IMR-90 (cell line): ENCODE measurements at regions not wholly inside any gene's neighbourhood (a gene's known extent, or its start where the extent isn't known, plus 50 kb on each side); places are given as distances from the start of the nearest gene placed in this dataset.

Experiments used
- ATAC-seq: fragments of 200-7000 bp; cut with Tn5 transposase; 2 replicates; pipeline ENCODE4 v1.9.1; 2020; ENCODE audit warnings: low read depth, mild to moderate bottlenecking, moderate library complexity
- BruUV-seq: library from RNA; stranded (reverse); fragments of 400-500 nt; replicated peaks from 2 replicates; lab custom pipeline; 2021; lab: Mats Ljungman, UMichigan
- CTCF ChIA-PET: fragments of 300-600 bp; formaldehyde crosslinking; extraction: SDS; loops from one replicate; lab custom pipeline; 2021; ENCODE audit warnings: antibody characterized with exemption; lab: Yijun Ruan, JAX
- POLR2A ChIA-PET: fragments of 300-600 bp; sonication (Branson Sonifier 250); formaldehyde crosslinking; loops from one replicate; lab custom pipeline; 2022; ENCODE audit warnings: antibody characterized with exemption; ENCODE audit not compliant: unreplicated experiment; lab: Charles Lee
- DNase-seq: peaks from one replicate; pipeline ENCODE4 v3.0.0; 2013
- H2AFZ ChIP-seq: replicated peaks from 2 replicates; pipeline ENCODE3; 2013; ENCODE audit warnings: low read length, mild to moderate bottlenecking; ENCODE audit not compliant: poor library complexity
- H2AK5ac ChIP-seq: 2 replicates; pipeline ENCODE4 v1.6.1; 2013; ENCODE audit warnings: low read depth, low read length, inconsistent platforms
- H2AK9ac ChIP-seq: replicated peaks from 2 replicates; pipeline ENCODE3; 2013; ENCODE audit warnings: mild to moderate bottlenecking, low read depth, low read length, moderate library complexity; ENCODE audit not compliant: poor library complexity
- H2BK120ac ChIP-seq: 2 replicates; pipeline ENCODE4 v1.6.1; 2013; ENCODE audit warnings: low read depth, low read length, inconsistent platforms
- H2BK15ac ChIP-seq: 3 replicates; pipeline ENCODE4 v1.6.1; 2013; ENCODE audit warnings: low read depth, low read length, inconsistent platforms
- H2BK20ac ChIP-seq: 2 replicates; pipeline ENCODE4 v1.6.1; 2013; ENCODE audit warnings: low read depth, mild to moderate bottlenecking, inconsistent platforms, low read length, moderate library complexity
- H2BK5ac ChIP-seq: 2 replicates; pipeline ENCODE4 v1.6.1; 2013; ENCODE audit warnings: mild to moderate bottlenecking, low read depth, low read length, inconsistent platforms; ENCODE audit not compliant: poor library complexity, severe bottlenecking
- H3K14ac ChIP-seq: replicated peaks from 2 replicates; pipeline ENCODE4 v1.6.1; 2013; ENCODE audit warnings: low read depth, low read length, inconsistent platforms
- H3K18ac ChIP-seq: 2 replicates; pipeline ENCODE4 v1.6.1; 2013; ENCODE audit warnings: low read depth, low read length, control low read depth
- H3K23ac ChIP-seq: 2 replicates; pipeline ENCODE4 v1.6.1; 2013; ENCODE audit warnings: low read depth, low read length, inconsistent platforms
- H3K27ac ChIP-seq: 2 replicates; pipeline ENCODE4 v1.5.1; 2013; ENCODE audit warnings: mild to moderate bottlenecking, control low read depth, low read length; ENCODE audit not compliant: insufficient read depth
- H3K27me3 ChIP-seq: 2 replicates; pipeline ENCODE4 v1.6.1; 2013; ENCODE audit warnings: low read length; ENCODE audit not compliant: control insufficient read depth, insufficient read depth
- H3K36me3 ChIP-seq: 2 replicates; pipeline ENCODE4 v1.6.1; 2013; ENCODE audit warnings: low read length, mixed read lengths; ENCODE audit not compliant: control insufficient read depth, insufficient read depth
- H3K4ac ChIP-seq: 2 replicates; pipeline ENCODE4 v1.6.1; 2013; ENCODE audit warnings: low read depth, low read length, inconsistent platforms
- H3K4me1 ChIP-seq: 2 replicates; pipeline ENCODE4 v1.6.1; 2013; ENCODE audit warnings: low read length, mixed read lengths; ENCODE audit not compliant: control insufficient read depth, insufficient read depth
- H3K4me2 ChIP-seq: 2 replicates; pipeline ENCODE4 v1.6.1; 2013; ENCODE audit warnings: low read depth, mild to moderate bottlenecking, control low read depth, low read length, moderate library complexity
- H3K4me3 ChIP-seq: 2 replicates; pipeline ENCODE4 v1.5.1; 2013; ENCODE audit warnings: low read depth, mild to moderate bottlenecking, control low read depth, low read length, moderate library complexity; ENCODE audit not compliant: insufficient read depth
- H3K56ac ChIP-seq: 2 replicates; pipeline ENCODE4 v1.6.1; 2013; ENCODE audit warnings: low read length, inconsistent platforms; ENCODE audit not compliant: insufficient read depth; ENCODE audit errors: extremely low read depth
- H3K79me1 ChIP-seq, 2 experiments: 2 replicates each; pipeline ENCODE4 v1.6.1; 2013; ENCODE audit warnings: low read length in 2 of 2, inconsistent platforms in 1 of 2, low read depth in 1 of 2
- H3K9ac ChIP-seq: 2 replicates; pipeline ENCODE4 v1.6.1; 2013; ENCODE audit warnings: low read depth, low read length, control low read depth
- H3K9me1 ChIP-seq: 2 replicates; pipeline ENCODE4 v1.6.1; 2013; ENCODE audit warnings: low read length, inconsistent platforms; ENCODE audit not compliant: insufficient read depth
- H3K9me3 ChIP-seq: 2 replicates; pipeline ENCODE4 v1.6.1; 2013; ENCODE audit warnings: low read length; ENCODE audit not compliant: control insufficient read depth, insufficient read depth
- H4K20me1 ChIP-seq: 2 replicates; pipeline ENCODE4 v1.6.1; 2013; ENCODE audit warnings: low read length, inconsistent platforms; ENCODE audit not compliant: insufficient read depth
- H4K5ac ChIP-seq: 2 replicates; pipeline ENCODE4 v1.6.1; 2013; ENCODE audit warnings: mild to moderate bottlenecking, low read depth, low read length, control low read depth
- H4K8ac ChIP-seq, 2 experiments: 2 replicates each; pipeline ENCODE4 v1.6.1; 2013; ENCODE audit warnings: low read depth in 2 of 2, low read length in 2 of 2, control low read depth in 1 of 2, inconsistent platforms in 1 of 2
- H4K91ac ChIP-seq: 2 replicates; pipeline ENCODE4 v1.6.1; 2013; ENCODE audit warnings: low read depth, low read length, inconsistent platforms; ENCODE audit not compliant: insufficient read depth
- BHLHE40 ChIP-seq: fragments of 150-350 bp; IDR thresholded peaks from 2 replicates; pipeline ENCODE4 v1.6.1; 2016; ENCODE audit warnings: mild to moderate bottlenecking, low read depth, low read length
- CHD1 ChIP-seq: IDR thresholded peaks from 2 replicates; pipeline ENCODE4 v1.6.1; 2012; ENCODE audit warnings: low read depth, low read length, improper control_type of control experiment
- ELK1 ChIP-seq: fragments of 150-350 bp; IDR thresholded peaks from 2 replicates; pipeline ENCODE4 v1.6.1; 2016; ENCODE audit warnings: low read depth, mild to moderate bottlenecking, low read length, moderate library complexity, borderline replicate concordance
- FOS ChIP-seq: fragments of 150-350 bp; IDR thresholded peaks from 2 replicates; pipeline ENCODE4 v1.6.1; 2016; ENCODE audit warnings: low read depth, low read length
- MAFK ChIP-seq: IDR thresholded peaks from 2 replicates; pipeline ENCODE4 v1.6.1; 2012; ENCODE audit warnings: low read depth, low read length, improper control_type of control experiment
- MAZ ChIP-seq: IDR thresholded peaks from 2 replicates; pipeline ENCODE4 v1.6.1; 2012; ENCODE audit warnings: low read depth, mild to moderate bottlenecking, low read length, improper control_type of control experiment, moderate library complexity, borderline replicate concordance
- MXI1 ChIP-seq: IDR thresholded peaks from 2 replicates; pipeline ENCODE4 v1.6.1; 2012; ENCODE audit warnings: low read depth, mild to moderate bottlenecking, low read length, moderate library complexity, borderline replicate concordance
- NFE2L2 ChIP-seq: fragments of 150-350 bp; IDR thresholded peaks from 2 replicates; pipeline ENCODE4 v1.6.1; 2016; ENCODE audit warnings: low read depth, mild to moderate bottlenecking, low read length
- POLR2A ChIP-seq: IDR thresholded peaks from 2 replicates; pipeline ENCODE4 v1.6.1; 2012; ENCODE audit warnings: mild to moderate bottlenecking, low read depth, low read length
- RAD21 ChIP-seq: IDR thresholded peaks from 2 replicates; pipeline ENCODE4 v1.6.1; 2012; ENCODE audit warnings: low read length, improper control_type of control experiment
- RFX5 ChIP-seq: IDR thresholded peaks from 2 replicates; pipeline ENCODE4 v1.8.0; 2012; ENCODE audit warnings: low read depth, mild to moderate bottlenecking, low read length, moderate library complexity
- USF2 ChIP-seq: fragments of 150-350 bp; IDR thresholded peaks from 2 replicates; pipeline ENCODE4 v1.6.1; 2017; ENCODE audit warnings: mild to moderate bottlenecking, antibody characterized with exemption, low read length, low read depth
- WGBS, 2 experiments: methylation state at CpG; one replicate each; pipeline versions ENCODE4 v1.1.5 to v1.1.7; 2013; ENCODE audit warnings: missing lambda C conversion rate in 2 of 2; ENCODE audit not compliant: insufficient read length in 1 of 2; ENCODE audit errors: extremely low coverage in 2 of 2; 5-methylcytosine and 5-hydroxymethylcytosine counted together
- dilution Hi-C: fragments of 300-500 bp; cut with HindIII; formaldehyde crosslinking; loops from one replicate; pipeline ENCODE4 v1.14.3; 2018; ENCODE audit warnings: low sequenced_read_pairs; ENCODE audit not compliant: unreplicated experiment
- in situ Hi-C: fragments of 300-500 bp; cut with MboI; formaldehyde crosslinking; loops from 3 replicates; pipeline ENCODE4 v1.14.3; 2019; ENCODE audit warnings: low sequenced_read_pairs, inconsistent platforms, mixed read lengths
- intact Hi-C: fragments of 100-400 bp; cut with micrococcal nuclease; formaldehyde crosslinking; loops from 2 replicates; pipeline ENCODE4 v1.10.0; 2022

- DNase-seq = no peak
Observed at GRCh38 chr5:33363537-33363936, 77.2 kb upstream of the TARS1 start.

More at GRCh38 chr5:33363537-33363936, 77.2 kb upstream of the TARS1 start:
- intact Hi-C loops (no loop called here), in situ Hi-C loops (no loop called here), dilution Hi-C loops (no loop called here)
- no CpG with 5 or more reads among the region's 3 CpGs for WGBS, 2 experiments
- no peak overlapping the region; the same call in 1 of the 2 replicates for H4K91ac ChIP-seq
- H3K23ac ChIP-seq = no peak overlapping the region
- peak overlapping the region; percentile 76; the same call in 1 of the 2 replicates for H3K18ac ChIP-seq
- H2AFZ ChIP-seq = no peak overlapping the region
- peaks cover 4% of the 10 kb centered on the region; the same call in 1 of the 2 replicates for H3K4me1 ChIP-seq
- no peak overlapping the region for H2AK5ac ChIP-seq
- no peaks in the 10 kb centered on the region for H3K27me3 ChIP-seq
- no peaks in the 10 kb centered on the region for H4K20me1 ChIP-seq
- no peak overlapping the region; a peak in 1 of 4 replicates for H4K8ac ChIP-seq
- H3K4me3 ChIP-seq = no peak overlapping the region
- H3K4ac ChIP-seq = peak overlapping the region; percentile 5; the same call in 1 of the 2 replicates
- H3K36me3 ChIP-seq = no peaks in the 10 kb centered on the region
- TF ChIP-seq CHD1 (no peak), RFX5 (no peak), MAZ (no peak), POLR2A (no peak), RAD21 (no peak), MAFK (no peak), USF2 (no peak), BHLHE40 (no peak), FOS (no peak), NFE2L2 (no peak), ELK1 (no peak), MXI1 (no peak)
- 0 out of 2 replicates have a peak overlapping the region, but pooled peaks have one; percentile 37 for H3K14ac ChIP-seq
- 0 out of 2 replicates have a peak overlapping the region, but pooled peaks have one; percentile 55 for H2BK20ac ChIP-seq
- 0 out of 2 replicates have a peak, but pooled peaks cover 2% of the 10 kb centered on the region for H3K9me3 ChIP-seq
- no TSS peak for BruUV-seq
- no peak overlapping the region for H2BK15ac ChIP-seq
- H2BK5ac ChIP-seq = peak overlapping the region; percentile 86
- POLR2A ChIA-PET = no interaction called here
- H3K9me1 ChIP-seq = no peaks in the 10 kb centered on the region; the same call in 1 of the 2 replicates
- no peak overlapping the region for H3K56ac ChIP-seq
- no peak for ATAC-seq
- no peaks in the 10 kb centered on the region for H3K79me1 ChIP-seq
- H3K9ac ChIP-seq = no peak overlapping the region
- no peak overlapping the region for H3K27ac ChIP-seq
- H2AK9ac ChIP-seq = no peak overlapping the region
- H3K4me2 ChIP-seq = no peak overlapping the region
- H4K5ac ChIP-seq = peak overlapping the region; percentile 70; the same call in 1 of the 2 replicates
- H2BK120ac ChIP-seq = no peak overlapping the region
- CTCF ChIA-PET = no interaction called here
